ENCODE measurements at regions not wholly inside any gene's neighbourhood (a gene's known extent, or its start where the extent isn't known, plus 50 kb on each side); places are given as distances from the start of the nearest gene placed in this dataset.
"Not testable (repeated sequence)": the region's sequence is repeated elsewhere in the genome, so short reads cannot be mapped to it uniquely, and the experiment has no call there.

DNA sequence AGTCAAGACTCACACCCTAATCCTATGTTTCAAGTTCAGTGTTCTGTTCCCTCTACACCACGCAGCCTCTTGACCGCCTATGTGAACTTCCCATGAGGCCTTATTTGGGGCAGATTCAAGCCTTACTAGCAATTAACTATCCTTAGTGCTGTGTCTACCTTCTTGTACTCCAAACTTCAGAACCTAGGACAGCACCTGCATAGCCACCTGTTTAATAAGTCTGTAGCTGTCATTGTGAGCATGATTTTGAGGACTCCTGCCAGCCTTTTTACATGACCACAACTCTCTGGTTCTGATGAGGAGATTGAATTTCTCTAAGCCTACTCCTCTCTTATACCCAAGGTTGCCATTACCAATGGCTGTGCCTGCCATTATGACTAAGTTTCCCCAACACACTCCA, 50.8 kb upstream of the PCSK1 start:
- peak in 2 of 9 donors; percentile 0 to 5 for DNase-seq
- H3K27me3 Mint-ChIP-seq, result peaks cover 5 to 27% (median 16%) of the 10 kb centered on the region in 5 donors

DNA sequence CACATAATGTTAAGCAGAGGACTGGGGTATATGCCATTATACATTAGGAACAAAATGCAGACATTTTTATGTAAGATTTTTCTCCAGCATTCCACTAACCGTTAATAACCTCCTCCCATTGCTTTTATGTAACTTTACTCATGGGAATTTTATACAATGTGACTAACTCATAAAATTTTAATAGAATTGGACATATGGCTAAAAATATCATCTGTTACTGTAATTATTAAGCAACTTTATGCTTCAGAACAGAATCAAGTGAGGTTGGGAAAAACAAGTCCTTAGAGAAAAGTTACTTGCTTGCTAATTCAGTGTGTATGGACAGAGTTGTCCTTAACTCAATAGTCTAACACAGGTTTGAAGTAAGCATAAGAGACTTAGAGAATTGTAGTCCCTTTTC, 54.8 kb upstream of the PCSK1 start:
- ATAC-seq (no peak), DNase-seq (no peak)
- H3K4me3 ChIP-seq (ENCODE audit: low read length), result no peak overlapping the region
- ChIA-PET POLR2A (no interaction called here), CTCF (no interaction called here)
- H3K36me3 ChIP-seq (ENCODE audit: control insufficient read depth in 2 of 3, insufficient read depth in 3 of 3, low read length in 3 of 3), result no peaks in the 10 kb centered on the region
- H3K36me3 Mint-ChIP-seq, result peaks cover 0 to 5% (median 0%) of the 10 kb centered on the region in 5 donors
- H3K27me3 Mint-ChIP-seq, result peaks cover 6 to 27% (median 22%) of the 10 kb centered on the region in 5 donors
- peaks cover 0 to 5% (median 0%) of the 10 kb centered on the region in 11 donors for H3K9me3 Mint-ChIP-seq
- no peak overlapping the region for H3K27ac Mint-ChIP-seq
- no peak overlapping the region for H3K27ac ChIP-seq (ENCODE audit: low read depth, low read length)
- no peaks in the 10 kb centered on the region for H3K4me1 Mint-ChIP-seq
- H3K4me3 Mint-ChIP-seq, result no peak overlapping the region
- no peaks in the 10 kb centered on the region for H3K9me3 ChIP-seq (ENCODE audit: control insufficient read depth in 2 of 3, low read length in 3 of 3)
- H3K4me1 ChIP-seq (ENCODE audit: control insufficient read depth in 2 of 2, insufficient read depth in 2 of 2, low read length in 2 of 2), result no peaks in the 10 kb centered on the region
- intact Hi-C loops (cut with micrococcal nuclease), result no loop called here
- no peaks in the 10 kb centered on the region for H3K27me3 ChIP-seq (ENCODE audit: control insufficient read depth in 2 of 2, insufficient read depth in 2 of 2, low read length in 2 of 2)

More for the DNA sequence above, 50.8 kb upstream of the PCSK1 start:
- Mint-ChIP-seq H3K4me3 (no peak overlapping the region), H3K27ac (no peak overlapping the region), H3K9me3 (peaks cover 0 to 5% (median 0%) of the 10 kb centered on the region in 11 donors), H3K36me3 (peaks cover 0 to 5% (median 0%) of the 10 kb centered on the region in 5 donors), H3K4me1 (no peaks in the 10 kb centered on the region)
- Histone ChIP-seq H3K27ac (ENCODE audit: low read depth, low read length) (no peak overlapping the region), H3K4me1 (ENCODE audit: control insufficient read depth in 2 of 2, insufficient read depth in 2 of 2, low read length in 2 of 2) (no peaks in the 10 kb centered on the region), H3K36me3 (ENCODE audit: control insufficient read depth in 2 of 3, insufficient read depth in 3 of 3, low read length in 3 of 3) (no peaks in the 10 kb centered on the region), H3K27me3 (ENCODE audit: control insufficient read depth in 2 of 2, insufficient read depth in 2 of 2, low read length in 2 of 2) (no peaks in the 10 kb centered on the region), H3K4me3 (ENCODE audit: low read length) (no peak overlapping the region), H3K9me3 (ENCODE audit: control insufficient read depth in 2 of 3, low read length in 3 of 3) (no peaks in the 10 kb centered on the region)
- ChIA-PET POLR2A (no interaction called here), CTCF (no interaction called here)
- ATAC-seq, result no peak
- intact Hi-C loops (cut with micrococcal nuclease), result loop anchor here in 1 of 2 donors (2.0 kb wide), 1 partner anchor 49 kb away; no protein-coding TSS in a partner anchor

DNA sequence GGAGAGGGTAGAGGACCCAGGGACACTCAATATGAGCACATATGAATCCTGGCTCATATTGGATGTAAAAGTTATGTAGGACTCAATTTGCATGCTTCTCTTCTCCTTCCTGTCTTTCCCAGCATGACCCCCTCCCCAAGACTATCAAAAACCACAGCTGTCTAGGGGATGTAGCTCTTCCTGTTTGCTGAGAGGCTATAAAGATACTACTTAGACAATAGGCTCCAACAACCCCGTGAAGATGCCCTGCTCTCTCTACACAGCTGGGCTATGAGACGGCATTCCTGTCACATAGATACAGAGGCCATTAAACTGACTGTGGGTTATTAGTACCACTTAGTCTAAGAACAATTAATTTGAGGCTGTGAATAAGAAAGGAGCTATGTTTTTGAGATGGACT, 56.5 kb upstream of the PCSK1 start:
- Histone ChIP-seq H3K27ac (ENCODE audit: low read depth, low read length) (no peak overlapping the region), H3K36me3 (ENCODE audit: control insufficient read depth in 2 of 3, insufficient read depth in 3 of 3, low read length in 3 of 3) (no peaks in the 10 kb centered on the region), H3K4me1 (ENCODE audit: control insufficient read depth in 2 of 2, insufficient read depth in 2 of 2, low read length in 2 of 2) (no peaks in the 10 kb centered on the region), H3K27me3 (ENCODE audit: control insufficient read depth in 2 of 2, insufficient read depth in 2 of 2, low read length in 2 of 2) (no peaks in the 10 kb centered on the region), H3K4me3 (ENCODE audit: low read length) (no peak overlapping the region), H3K9me3 (ENCODE audit: control insufficient read depth in 2 of 3, low read length in 3 of 3) (no peaks in the 10 kb centered on the region)
- Mint-ChIP-seq H3K27me3 (peaks cover 6 to 27% (median 20%) of the 10 kb centered on the region in 5 donors), H3K27ac (no peak overlapping the region), H3K4me3 (no peak overlapping the region), H3K4me1 (no peaks in the 10 kb centered on the region), H3K36me3 (peaks cover 0 to 4% (median 0%) of the 10 kb centered on the region in 5 donors), H3K9me3 (peaks cover 0 to 6% (median 1%) of the 10 kb centered on the region in 11 donors)
- ATAC-seq (no peak), DNase-seq (no peak)
- CTCF ChIA-PET, result no interaction called here
- intact Hi-C loops (cut with micrococcal nuclease), result no loop called here
- POLR2A ChIA-PET, result no interaction called here

DNA sequence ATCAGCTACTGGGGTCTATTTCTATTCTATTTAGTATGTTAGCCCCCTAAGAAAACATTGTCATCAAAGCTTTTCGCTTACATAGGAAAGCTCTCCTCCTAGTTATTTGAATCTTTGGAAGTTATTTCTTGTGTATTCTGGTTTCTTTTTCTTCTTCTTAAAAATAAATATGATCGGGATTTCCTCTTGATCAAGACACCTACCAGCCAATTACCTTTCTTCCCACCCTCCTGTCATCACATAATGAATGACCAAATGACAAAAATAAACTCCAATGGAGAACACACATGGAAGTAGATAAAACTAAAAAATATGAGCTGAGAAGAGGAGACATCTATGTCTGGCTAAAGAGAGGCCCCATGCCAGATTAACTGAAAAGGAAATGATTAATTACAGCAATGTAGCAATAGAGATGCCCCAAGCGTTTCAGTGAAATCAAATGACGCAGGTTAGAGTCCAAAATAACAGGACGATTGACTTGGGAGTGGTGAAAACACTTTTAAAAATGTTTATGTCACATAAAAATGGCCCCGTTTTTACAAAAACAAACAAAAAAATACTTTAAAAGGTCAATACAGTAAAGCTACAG, 59.5 kb upstream of the PCSK1 start:
- ATAC-seq, result no peak
- no peak overlapping the region for H3K4me3 Mint-ChIP-seq
- H3K27me3 ChIP-seq (ENCODE audit: control insufficient read depth in 2 of 2, insufficient read depth in 2 of 2, low read length in 2 of 2), result no peaks in the 10 kb centered on the region
- no peaks in the 10 kb centered on the region for H3K36me3 Mint-ChIP-seq
- H3K27ac Mint-ChIP-seq, result no peak overlapping the region
- peaks cover 5 to 13% (median 9%) of the 10 kb centered on the region in 5 donors for H3K27me3 Mint-ChIP-seq
- no peaks in the 10 kb centered on the region for H3K36me3 ChIP-seq (ENCODE audit: control insufficient read depth in 2 of 3, insufficient read depth in 3 of 3, low read length in 3 of 3)
- DNase-seq, result no peak
- no peaks in the 10 kb centered on the region for H3K9me3 ChIP-seq (ENCODE audit: control insufficient read depth in 2 of 3, low read length in 3 of 3)
- POLR2A ChIA-PET, result no interaction called here
- CTCF ChIA-PET, result no interaction called here
- H3K4me1 Mint-ChIP-seq, result no peaks in the 10 kb centered on the region
- intact Hi-C loops (cut with micrococcal nuclease), result no loop called here
- H3K27ac ChIP-seq (ENCODE audit: low read depth, low read length), result no peak overlapping the region
- no peak overlapping the region for H3K4me3 ChIP-seq (ENCODE audit: low read length)
- H3K9me3 Mint-ChIP-seq, result peaks cover 0 to 14% (median 2%) of the 10 kb centered on the region in 11 donors
- H3K4me1 ChIP-seq (ENCODE audit: control insufficient read depth in 2 of 2, insufficient read depth in 2 of 2, low read length in 2 of 2), result no peaks in the 10 kb centered on the region

DNA sequence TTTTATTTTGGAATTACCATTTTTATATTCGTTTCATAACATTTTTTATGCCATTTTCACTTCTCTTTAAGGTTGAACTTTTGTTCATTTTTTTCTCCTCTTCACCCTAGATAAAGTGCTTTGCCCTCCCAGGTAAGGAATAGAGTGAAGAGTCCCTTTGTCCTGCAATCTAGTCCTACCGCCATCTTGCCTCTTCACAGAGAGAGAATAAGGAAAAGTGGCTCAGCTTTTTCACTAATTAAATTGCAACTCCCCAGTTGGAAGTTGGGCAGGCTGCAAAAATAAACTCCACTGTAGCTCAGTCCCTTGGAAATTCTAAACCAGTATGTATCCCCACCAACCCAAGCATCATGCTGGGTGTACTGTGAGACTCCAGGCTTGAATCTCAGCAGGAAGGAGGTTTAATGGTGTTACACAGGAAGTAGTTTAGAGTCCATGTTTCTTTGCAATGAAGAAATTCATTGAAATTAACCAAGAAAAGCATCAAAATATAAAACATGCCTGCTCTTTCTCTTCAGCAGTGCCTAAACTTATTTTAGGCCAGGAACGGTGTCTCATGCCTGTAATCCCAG, 60.3 kb upstream of the PCSK1 start:
- POLR2A ChIA-PET, result no interaction called here
- no peaks in the 10 kb centered on the region for H3K36me3 Mint-ChIP-seq
- no peaks in the 10 kb centered on the region for H3K4me1 Mint-ChIP-seq
- peaks cover 2 to 12% (median 8%) of the 10 kb centered on the region in 5 donors for H3K27me3 Mint-ChIP-seq
- intact Hi-C loops (cut with micrococcal nuclease), result no loop called here
- Histone ChIP-seq H3K36me3 (ENCODE audit: control insufficient read depth in 2 of 3, insufficient read depth in 3 of 3, low read length in 3 of 3) (no peaks in the 10 kb centered on the region), H3K4me3 (ENCODE audit: low read length) (no peak overlapping the region), H3K9me3 (ENCODE audit: control insufficient read depth in 2 of 3, low read length in 3 of 3) (no peaks in the 10 kb centered on the region), H3K27ac (ENCODE audit: low read depth, low read length) (no peak overlapping the region), H3K27me3 (ENCODE audit: control insufficient read depth in 2 of 2, insufficient read depth in 2 of 2, low read length in 2 of 2) (no peaks in the 10 kb centered on the region), H3K4me1 (ENCODE audit: control insufficient read depth in 2 of 2, insufficient read depth in 2 of 2, low read length in 2 of 2) (no peaks in the 10 kb centered on the region)
- H3K27ac Mint-ChIP-seq, result no peak overlapping the region
- peaks cover 0 to 14% (median 2%) of the 10 kb centered on the region in 11 donors for H3K9me3 Mint-ChIP-seq
- H3K4me3 Mint-ChIP-seq, result no peak overlapping the region
- ATAC-seq (no peak), DNase-seq (no peak)
- CTCF ChIA-PET, result no interaction called here

DNA sequence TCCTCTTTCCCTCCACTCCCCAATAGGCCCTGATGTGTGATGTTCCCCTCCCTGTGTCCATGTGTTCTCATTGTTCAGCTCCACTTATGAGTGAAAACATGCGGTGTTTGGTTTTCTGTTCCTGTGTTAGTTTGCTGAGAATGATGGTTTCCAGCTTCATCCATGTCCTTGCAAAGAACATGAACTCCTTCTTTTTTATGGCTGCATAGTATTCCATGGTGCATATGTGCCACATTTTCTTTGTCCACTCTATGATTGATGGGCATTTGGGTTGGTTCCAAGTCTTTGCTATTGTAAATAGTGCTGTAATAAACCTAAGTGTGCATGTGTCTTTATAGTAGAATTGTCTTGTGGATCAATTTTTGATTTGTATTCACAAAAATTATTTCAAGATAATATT, 62.4 kb upstream of the PCSK1 start:
- H3K27me3 ChIP-seq (ENCODE audit: control insufficient read depth in 2 of 2, insufficient read depth in 2 of 2, low read length in 2 of 2); DNase-seq; intact Hi-C loops (cut with micrococcal nuclease); H3K36me3 Mint-ChIP-seq; H3K27ac Mint-ChIP-seq; H3K36me3 ChIP-seq (ENCODE audit: control insufficient read depth in 2 of 3, insufficient read depth in 3 of 3, low read length in 3 of 3); H3K4me3 ChIP-seq (ENCODE audit: low read length); H3K4me3 Mint-ChIP-seq; CTCF ChIA-PET; H3K4me1 ChIP-seq (ENCODE audit: control insufficient read depth in 2 of 2, insufficient read depth in 2 of 2, low read length in 2 of 2); H3K27ac ChIP-seq (ENCODE audit: low read depth, low read length); H3K27me3 Mint-ChIP-seq; H3K9me3 ChIP-seq (ENCODE audit: control insufficient read depth in 2 of 3, low read length in 3 of 3); H3K4me1 Mint-ChIP-seq; POLR2A ChIA-PET; ATAC-seq: not testable (repeated sequence)
- peaks cover 0 to 14% (median 2%) of the 10 kb centered on the region in 11 donors for H3K9me3 Mint-ChIP-seq

DNA sequence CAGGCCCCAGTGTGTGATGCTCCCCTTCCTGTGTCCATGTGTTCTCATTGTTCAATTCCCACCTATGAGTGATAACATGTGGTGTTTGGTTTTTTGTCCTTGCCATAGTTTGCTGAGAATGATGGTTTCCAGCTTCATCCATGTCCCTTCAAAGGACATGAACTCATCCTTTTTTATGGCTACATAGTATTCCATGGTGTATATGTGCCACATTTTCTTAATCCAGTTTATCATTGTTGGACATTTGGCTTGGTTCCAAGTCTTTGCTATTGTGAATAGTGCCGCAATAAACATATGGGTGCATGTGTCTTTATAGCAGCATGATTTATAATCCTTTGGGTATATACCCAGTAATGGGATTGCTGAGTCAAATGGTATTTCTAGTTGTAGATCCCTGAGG, 64.0 kb upstream of the PCSK1 start:
- H3K4me3 Mint-ChIP-seq; intact Hi-C loops (cut with micrococcal nuclease): not testable (repeated sequence)

More for the DNA sequence above, 64.0 kb upstream of the PCSK1 start:
- H3K27ac ChIP-seq (ENCODE audit: low read depth, low read length); H3K36me3 ChIP-seq (ENCODE audit: control insufficient read depth in 2 of 3, insufficient read depth in 3 of 3, low read length in 3 of 3); H3K27ac Mint-ChIP-seq; POLR2A ChIA-PET; H3K4me1 ChIP-seq (ENCODE audit: control insufficient read depth in 2 of 2, insufficient read depth in 2 of 2, low read length in 2 of 2); CTCF ChIA-PET; H3K4me1 Mint-ChIP-seq; ATAC-seq; DNase-seq; H3K36me3 Mint-ChIP-seq; H3K9me3 ChIP-seq (ENCODE audit: control insufficient read depth in 2 of 3, low read length in 3 of 3); H3K4me3 ChIP-seq (ENCODE audit: low read length); H3K27me3 ChIP-seq (ENCODE audit: control insufficient read depth in 2 of 2, insufficient read depth in 2 of 2, low read length in 2 of 2): not testable (repeated sequence)
- H3K9me3 Mint-ChIP-seq, result peaks cover 0 to 14% (median 2%) of the 10 kb centered on the region in 11 donors
- H3K27me3 Mint-ChIP-seq, result peaks cover 0 to 13% (median 0%) of the 10 kb centered on the region in 5 donors

All from naive thymus-derived CD4-positive, alpha-beta T cell (primary cell).